ENCODE measurements at regions not wholly inside any gene's neighbourhood (a gene's known extent, or its start where the extent isn't known, plus 50 kb on each side); places are given as distances from the start of the nearest gene placed in this dataset.

DNA sequence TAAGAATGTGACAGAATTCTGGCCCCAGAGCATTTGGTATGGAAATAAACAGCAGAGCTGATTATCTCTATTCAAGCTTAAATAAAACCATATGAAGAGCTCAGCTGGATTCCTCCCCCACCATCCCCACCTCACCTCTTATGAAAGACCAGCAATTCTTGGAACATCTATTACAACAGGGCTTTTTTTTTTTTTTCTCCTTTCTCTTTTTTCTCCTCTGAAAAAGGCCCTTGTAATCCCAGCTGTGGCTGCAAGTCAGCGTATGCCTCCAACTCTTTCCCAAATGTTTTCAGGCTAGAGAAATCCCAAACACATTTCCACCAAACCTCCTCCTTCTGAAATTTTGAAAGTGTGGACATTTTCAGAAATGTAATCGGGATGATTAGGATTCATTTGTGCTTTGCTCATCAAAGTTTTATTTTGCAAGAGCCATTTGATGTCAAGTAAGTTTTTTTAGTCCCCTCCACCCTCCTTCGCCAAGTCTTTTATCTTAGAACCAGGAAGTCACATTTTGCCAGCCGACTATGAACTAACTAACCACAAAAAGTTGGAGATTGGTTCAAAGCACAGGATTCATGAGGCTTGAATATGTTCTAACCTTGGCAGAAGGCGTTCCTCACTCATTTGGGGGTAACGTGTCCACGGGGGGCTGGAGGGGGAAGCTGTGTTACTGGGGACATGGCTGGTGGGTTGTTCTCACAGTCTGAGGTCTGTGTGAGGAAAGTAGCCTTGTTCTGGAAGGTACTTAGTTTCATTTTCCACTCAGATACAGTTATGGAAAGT, 142.0 kb upstream of the PDZRN3 start:
- ATAC-seq (peak; percentile 93), DNase-seq (ENCODE audit: low spot score) (no peak)
- intact Hi-C loops (cut with DNase I): no loop called here

DNA sequence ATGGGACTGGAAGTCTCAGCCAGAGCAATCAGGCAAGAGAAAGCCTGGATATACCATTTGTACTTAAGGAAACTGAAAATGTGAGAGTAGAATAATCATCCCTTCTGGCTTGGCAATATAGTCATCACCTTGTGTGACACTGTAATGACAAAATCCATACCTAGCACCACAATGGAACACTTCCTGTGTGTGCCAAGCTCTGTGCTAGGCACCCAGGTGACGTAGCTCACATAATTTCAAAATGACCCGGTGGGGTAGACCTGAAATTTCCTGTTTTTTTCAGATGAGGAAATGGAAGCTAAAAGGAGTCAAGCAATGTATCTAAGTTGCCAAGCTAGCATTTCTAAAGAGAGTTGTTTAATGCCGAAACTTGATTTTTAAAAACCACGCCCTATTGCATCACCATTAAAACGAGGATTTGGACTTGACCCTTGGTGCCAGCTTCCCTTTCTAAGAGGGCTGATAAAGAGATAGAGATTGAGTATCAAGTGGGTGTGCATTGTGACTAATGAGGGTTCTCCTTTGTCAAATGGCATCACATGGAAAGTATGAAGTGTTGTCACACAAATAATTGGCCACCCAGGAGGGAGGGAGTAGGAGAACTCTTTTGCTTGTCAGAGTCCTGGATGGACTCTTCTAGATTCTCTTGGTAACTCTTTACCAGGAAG, 141.3 kb upstream of the PDZRN3 start:
- DNase-seq (ENCODE audit: low spot score): no peak
- intact Hi-C loops (cut with DNase I): no loop called here
- ATAC-seq: peak; percentile 75

GRCh38 chr3:73762855-73763254, 138.1 kb upstream of the PDZRN3 start:
- no peak for ATAC-seq
- no peak for DNase-seq (ENCODE audit: low spot score)
- intact Hi-C loops (cut with DNase I): no loop called here

GRCh38 chr3:73759297-73759711, 134.6 kb upstream of the PDZRN3 start:
- DNase-seq (ENCODE audit: low spot score): no peak
- intact Hi-C loops (cut with DNase I): no loop called here
- peak; percentile 64 for ATAC-seq

DNA sequence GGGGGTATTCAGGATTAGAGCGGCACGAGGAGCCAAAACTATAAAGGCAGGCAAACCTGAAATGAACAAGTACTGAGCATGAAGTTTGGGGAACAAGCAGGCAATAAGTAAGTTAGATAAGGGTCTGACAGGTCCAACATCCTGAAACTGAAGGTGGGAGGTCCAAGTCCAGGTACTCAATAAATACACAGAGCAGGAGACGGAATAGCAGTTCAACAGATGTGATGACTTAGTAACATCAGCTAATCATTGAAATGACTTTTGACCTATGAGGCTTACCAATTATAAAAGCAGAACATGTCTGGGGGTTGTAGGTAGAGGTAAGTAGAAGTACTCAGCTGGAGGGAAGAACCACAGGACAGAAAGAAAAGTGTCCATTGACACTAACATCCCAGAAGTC, 132.8 kb upstream of the PDZRN3 start:
- intact Hi-C loops (cut with DNase I): no loop called here

DNA sequence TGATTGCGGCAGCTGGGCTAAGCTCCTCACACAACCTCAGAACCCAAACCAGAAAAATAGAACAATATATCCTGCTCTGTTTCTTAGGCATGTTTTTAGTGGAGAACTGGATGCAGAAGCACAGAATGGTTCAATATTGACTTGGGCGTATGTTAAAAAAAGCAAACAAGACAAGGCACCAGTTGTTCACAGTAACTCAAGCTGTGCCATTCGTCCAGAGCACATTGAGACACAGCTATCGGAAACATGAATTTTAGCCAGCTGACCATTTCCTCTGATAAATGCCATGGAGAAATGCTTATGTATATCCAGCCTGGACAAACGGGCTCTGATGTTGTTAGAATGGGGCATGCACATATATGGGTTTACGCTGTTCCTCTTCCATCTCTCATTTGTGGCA, 129.2 kb upstream of the PDZRN3 start:
- ATAC-seq (no peak), DNase-seq (ENCODE audit: low spot score) (no peak)
- intact Hi-C loops (cut with DNase I): no loop called here

More for the DNA sequence above, 132.8 kb upstream of the PDZRN3 start:
- DNase-seq (ENCODE audit: low spot score): no peak
- no peak for ATAC-seq

DNA sequence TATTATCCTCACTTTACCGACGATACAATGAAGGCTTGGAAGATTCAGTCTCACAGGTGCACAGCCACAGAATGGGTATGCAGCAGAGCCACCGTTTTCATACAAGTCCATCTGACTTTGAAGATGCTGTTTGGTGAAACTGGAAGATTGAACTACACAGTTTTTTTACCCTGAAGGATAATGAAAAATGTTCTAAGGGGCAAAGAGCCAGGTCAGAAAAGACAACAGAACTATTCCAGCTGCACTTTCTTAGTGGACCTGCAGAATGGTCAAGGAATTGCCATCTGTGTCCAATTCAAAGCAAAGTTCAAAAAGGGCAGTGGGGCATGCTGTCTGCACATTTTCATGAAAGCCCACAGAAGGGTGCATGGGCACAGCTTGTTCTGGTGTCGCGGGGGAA, 127.6 kb upstream of the PDZRN3 start:
- intact Hi-C loops (cut with DNase I): no loop called here
- ATAC-seq (peak; percentile 9), DNase-seq (ENCODE audit: low spot score) (no peak)

GRCh38 chr3:73746623-73747022, 121.9 kb upstream of the PDZRN3 start:
- intact Hi-C loops (cut with DNase I): no loop called here
- DNase-seq (ENCODE audit: low spot score) (no peak), ATAC-seq (no peak)

DNA sequence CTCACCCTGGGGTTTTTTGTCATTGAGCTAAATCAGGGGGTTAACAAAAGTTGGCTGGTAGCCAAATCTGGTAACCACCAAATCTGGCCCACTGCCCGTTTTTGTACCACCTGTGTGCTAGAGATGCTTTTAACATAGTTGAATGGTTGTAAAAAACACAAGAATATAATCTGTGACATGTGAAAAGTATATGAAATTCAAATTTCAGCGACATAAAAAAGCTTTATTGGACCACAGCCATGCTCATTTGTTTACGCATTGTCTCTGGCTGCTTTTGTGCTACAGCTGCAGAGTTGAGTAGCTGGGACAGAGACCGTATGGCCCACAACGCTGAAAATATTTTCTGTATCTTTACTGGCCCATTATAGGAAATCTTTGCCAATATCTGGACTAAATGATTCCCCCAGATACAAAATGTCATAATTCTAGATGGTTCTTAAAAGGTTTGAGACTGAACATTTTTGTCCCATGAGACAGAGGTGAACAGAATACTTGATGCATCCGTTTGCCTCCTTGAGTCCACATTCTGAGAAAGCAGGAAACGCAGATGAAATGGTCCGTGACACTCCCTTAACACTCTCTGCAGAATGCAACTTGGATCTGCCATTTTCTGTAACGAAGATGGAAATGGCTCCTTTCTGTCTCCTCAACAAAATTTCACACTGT, 120.9 kb upstream of the PDZRN3 start:
- ATAC-seq (no peak), DNase-seq (ENCODE audit: low spot score) (no peak)
- intact Hi-C loops (cut with DNase I): no loop called here

GRCh38 chr3:73743551-73743950, 118.8 kb upstream of the PDZRN3 start:
- intact Hi-C loops (cut with DNase I): no loop called here
- ATAC-seq: peak; percentile 50
- DNase-seq (ENCODE audit: low spot score): no peak

DNA sequence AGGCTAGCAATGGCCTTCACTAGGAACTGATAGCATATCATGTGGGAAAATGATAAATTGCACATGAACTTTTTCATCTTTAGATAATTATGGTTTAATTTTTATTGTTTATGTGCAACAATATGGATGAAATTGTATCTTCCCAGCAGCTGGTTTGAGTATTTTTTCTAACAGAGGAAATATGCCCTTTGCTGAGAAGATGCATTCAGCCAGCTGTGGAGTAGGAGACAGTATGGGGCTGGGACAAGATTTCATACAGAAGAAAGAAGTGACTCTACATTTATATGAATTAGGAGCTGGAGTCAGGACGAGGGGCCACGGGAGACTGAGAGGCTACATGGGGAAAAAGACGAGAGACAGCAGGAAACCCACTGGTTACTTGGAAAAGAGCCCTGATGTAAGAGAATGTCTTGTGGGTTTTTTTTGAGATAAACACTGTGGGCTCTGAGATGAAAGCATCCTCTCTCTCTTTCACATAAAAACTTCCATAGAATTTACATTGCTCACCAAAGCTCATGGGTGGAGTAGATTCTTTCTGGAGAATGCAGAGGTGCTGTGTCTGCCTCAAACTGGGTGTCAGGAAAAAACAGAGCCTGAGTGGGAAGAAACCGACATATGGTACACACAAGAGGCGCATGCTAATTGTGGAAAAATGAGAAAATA, 115.2 kb upstream of the PDZRN3 start:
- DNase-seq (ENCODE audit: low spot score) (no peak), ATAC-seq (no peak)

DNA sequence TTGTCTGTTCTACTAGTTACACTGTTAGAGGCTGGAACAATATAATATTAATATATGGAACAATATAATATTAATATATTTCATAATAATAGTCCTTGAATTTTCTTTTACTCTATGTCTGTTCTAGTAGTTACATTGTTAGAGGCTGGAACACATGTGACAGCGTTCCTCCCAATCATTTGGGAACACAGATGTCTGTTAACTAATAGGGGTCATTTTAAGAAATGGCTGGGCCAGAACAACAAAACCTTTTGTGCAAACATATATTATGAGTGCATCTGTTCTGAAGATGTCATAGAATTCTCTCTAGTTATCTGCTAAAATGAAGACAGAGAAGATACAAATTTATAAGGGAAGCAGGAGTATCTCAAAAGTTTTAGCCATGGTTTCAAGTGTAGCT, 114.0 kb upstream of the PDZRN3 start:
- ATAC-seq (no peak), DNase-seq (ENCODE audit: low spot score) (no peak)
- intact Hi-C loops (cut with DNase I): no loop called here

More for the DNA sequence above, 115.2 kb upstream of the PDZRN3 start:
- intact Hi-C loops (cut with DNase I): no loop called here

DNA sequence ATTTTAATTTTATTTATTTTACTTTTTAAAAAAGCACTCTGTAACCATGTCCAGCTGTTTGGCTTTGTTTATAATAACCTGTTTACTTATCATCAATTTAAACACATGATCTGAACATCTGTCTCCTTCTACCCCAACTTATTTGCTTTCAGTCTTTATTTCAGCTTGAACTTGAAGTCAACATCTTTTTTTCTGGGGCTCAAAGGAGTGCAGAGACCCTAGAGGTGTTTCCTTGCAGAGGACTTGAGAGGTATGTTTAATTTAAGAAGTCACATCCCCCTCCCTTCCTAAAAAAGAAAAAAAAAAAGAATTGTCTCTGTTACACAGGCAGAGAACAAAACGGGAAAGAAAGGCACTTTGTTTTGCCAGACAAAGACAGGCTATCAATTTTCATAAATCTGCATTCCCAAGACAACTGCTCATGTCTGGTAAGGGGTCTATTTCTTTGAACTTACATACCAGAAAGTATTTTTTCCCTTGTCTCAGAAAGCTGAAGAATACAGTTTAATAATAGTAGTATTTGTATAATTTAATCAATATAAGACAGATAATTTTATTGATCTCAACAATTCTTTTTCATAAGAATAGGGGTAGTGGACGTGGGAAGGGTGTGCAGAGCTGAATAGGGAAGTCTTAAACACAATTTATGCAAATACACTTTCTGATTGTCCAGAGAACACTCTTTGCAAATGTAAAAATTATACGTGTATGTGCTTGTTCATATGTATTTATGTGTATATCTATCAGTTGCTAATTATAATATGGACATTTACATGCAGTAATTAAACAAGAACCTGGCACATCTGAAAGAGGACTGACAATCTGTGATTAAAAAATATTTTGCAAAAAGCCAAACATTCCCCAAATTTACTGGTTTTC, 109.7 kb upstream of the PDZRN3 start:
- no peak for ATAC-seq
- intact Hi-C loops (cut with DNase I): loop anchor here (1.0 kb wide), 1 partner anchor 21 kb away; no protein-coding TSS in a partner anchor
- DNase-seq (ENCODE audit: low spot score): no peak

GRCh38 chr3:73733746-73734145, 109.0 kb upstream of the PDZRN3 start:
- DNase-seq (ENCODE audit: low spot score) (no peak), ATAC-seq (peak; percentile 79)
- intact Hi-C loops (cut with DNase I): no loop called here

DNA sequence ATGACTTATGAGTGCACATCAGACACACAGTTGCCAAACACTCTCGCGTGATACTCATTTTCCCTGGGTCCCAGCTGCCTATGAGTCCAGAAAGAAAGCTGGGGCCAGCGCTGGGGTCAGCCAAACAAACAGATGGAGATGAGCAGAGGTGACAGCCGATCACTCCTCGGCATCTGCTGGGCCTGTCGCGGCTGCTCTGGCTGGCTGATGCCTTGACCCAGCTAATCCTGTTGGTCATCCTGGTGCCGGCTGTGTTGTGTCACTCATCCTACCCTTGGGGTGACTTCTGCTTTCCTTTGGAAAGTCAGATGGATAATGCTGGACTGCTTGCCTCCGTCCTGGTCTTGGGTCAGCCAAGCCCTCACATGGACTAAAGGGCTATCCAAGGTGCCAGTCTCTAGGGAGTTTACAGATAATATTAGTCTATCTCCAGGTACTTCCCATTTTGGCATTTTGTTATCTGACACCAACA, 105.3 kb upstream of the PDZRN3 start:
- intact Hi-C loops (cut with DNase I): no loop called here
- DNase-seq (ENCODE audit: low spot score): peak; percentile 64
- ATAC-seq: peak; percentile 82

DNA sequence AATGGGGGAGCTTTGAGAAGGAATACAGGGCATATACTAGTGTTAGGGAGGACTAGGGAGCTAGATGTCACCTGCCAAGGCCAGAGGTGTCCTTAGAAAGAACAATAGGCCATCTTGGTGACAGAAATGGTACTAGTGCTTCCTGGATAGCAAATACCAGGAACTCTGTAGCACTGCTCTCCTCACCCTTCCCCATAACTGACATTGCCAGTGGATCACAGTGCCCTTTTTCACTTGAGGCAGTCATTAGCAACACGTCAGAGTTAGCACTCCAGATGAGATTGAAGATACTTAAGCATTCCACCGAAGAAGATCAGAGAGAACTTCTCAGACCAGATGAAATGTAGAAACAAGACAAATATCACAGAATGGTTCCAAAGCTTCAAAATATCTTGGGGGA, 103.1 kb upstream of the PDZRN3 start:
- ATAC-seq (no peak), DNase-seq (ENCODE audit: low spot score) (no peak)
- intact Hi-C loops (cut with DNase I): no loop called here

- peak; percentile 70 for ATAC-seq
- intact Hi-C loops (cut with DNase I): no loop called here
- DNase-seq (ENCODE audit: low spot score): no peak
Measured at GRCh38 chr3:73727117-73727821, 102.5 kb upstream of the PDZRN3 start.

- intact Hi-C loops (cut with DNase I): no loop called here
- no peak for ATAC-seq
- DNase-seq (ENCODE audit: low spot score): no peak
Measured at GRCh38 chr3:73723596-73723995, 98.9 kb upstream of the PDZRN3 start.

Data from sciatic nerve (tissue), 2 donors.